SK-N-MC (cell line): ENCODE measurements at regions not wholly inside any gene's neighbourhood (a gene's known extent, or its start where the extent isn't known, plus 50 kb on each side); places are given as distances from the start of the nearest gene placed in this dataset.

Experiments used
- EZH2 ChIP-seq: fragments of 200-600 bp; sonication (generic); IDR thresholded peaks from one replicate; pipeline ENCODE4 v1.6.1; 2017; ENCODE audit warnings: antibody characterized with exemption
- POLR2AphosphoS5 ChIP-seq: IDR thresholded peaks from 2 replicates; pipeline ENCODE4 v1.6.1; 2012; ENCODE audit warnings: mild to moderate bottlenecking, low read depth, low read length, borderline replicate concordance

DNA sequence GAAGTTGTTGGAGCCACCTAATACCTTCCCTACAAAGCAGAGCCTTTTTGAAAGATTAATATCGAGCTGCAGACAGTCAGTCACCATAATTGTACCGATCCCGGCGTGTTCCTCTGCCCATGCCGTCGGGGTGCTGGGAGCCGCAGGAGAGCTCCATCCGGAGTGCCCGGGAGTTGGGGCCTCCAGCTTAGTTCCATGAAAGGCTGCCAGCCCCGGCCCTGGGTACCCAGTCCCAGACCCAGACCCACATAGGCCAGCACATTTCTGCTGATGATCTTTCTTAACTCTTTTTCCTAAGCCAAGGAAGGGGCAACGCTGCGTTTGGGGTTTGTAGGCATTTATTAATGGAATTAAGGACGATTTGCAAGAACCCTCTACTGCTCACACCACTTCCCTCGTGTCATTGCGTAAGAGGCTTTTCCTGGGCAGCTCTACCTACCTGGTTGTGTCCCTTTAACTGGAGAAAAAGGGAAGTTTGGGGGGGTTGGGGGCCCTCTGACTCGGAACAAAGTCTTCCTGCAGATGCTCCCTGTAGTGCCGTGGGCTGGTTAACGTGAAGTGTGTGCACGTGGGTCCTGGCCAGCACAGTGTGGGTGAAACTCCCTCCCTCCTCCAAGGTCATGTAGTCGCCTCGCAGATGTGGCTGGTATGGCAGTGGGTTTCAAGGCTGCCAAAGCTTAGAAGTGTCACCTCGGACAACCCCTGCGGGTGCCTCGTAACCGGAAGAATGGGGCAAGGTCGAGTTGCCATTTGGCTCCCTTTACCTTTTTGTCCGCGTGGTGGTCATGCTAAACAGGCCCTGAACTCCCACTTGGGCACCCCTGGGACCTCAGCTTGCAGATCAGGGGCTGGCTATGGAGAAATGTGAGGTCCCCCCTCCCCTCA, 54.3 kb upstream of the APCDD1L start:
- TF ChIP-seq POLR2AphosphoS5 (no peak), EZH2 (no peak)
